Esophagus muscularis mucosa (tissue), 4 donors: ENCODE measurements at regions not wholly inside any gene's neighbourhood (a gene's known extent, or its start where the extent isn't known, plus 50 kb on each side); places are given as distances from the start of the nearest gene placed in this dataset.

Source experiments
- DNase-seq: peaks from one replicate; pipeline ENCODE4 v3.0.0-alpha.2; 2017; ENCODE audit errors: extremely low spot score
- H3K27ac ChIP-seq, 4 donors: fragments of 200-600 bp; sonication (generic); replicated peaks in 1 of 4; 1 replicate in 3 of 4; 2 replicates in 1 of 4; pipeline ENCODE4 v1.5.1; 2016 to 2019; ENCODE audit warnings: mild to moderate bottlenecking in 1 of 4
- H3K27me3 ChIP-seq, 4 donors: fragments of 200-600 bp; sonication (generic); one replicate each; pipeline versions ENCODE4 v1.5.1 to v1.6.0; 2016 to 2019
- H3K36me3 ChIP-seq, 4 donors: fragments of 200-600 bp; sonication (generic); one replicate each; pipeline ENCODE4 v1.5.1; 2016 to 2019
- H3K4me1 ChIP-seq, 4 donors: fragments of 200-600 bp; sonication (generic); one replicate each; pipeline ENCODE4 v1.5.1; 2016 to 2019
- H3K4me3 ChIP-seq, 4 donors: fragments of 200-600 bp; sonication (generic); 1 replicate in 2 of 4; 2 replicates in 2 of 4; pipeline ENCODE4 v1.5.1; 2016 to 2019; ENCODE audit warnings: mild to moderate bottlenecking in 4 of 4, moderate library complexity in 1 of 4
- H3K9me3 ChIP-seq, 4 donors: fragments of 200-600 bp; sonication (generic); 1 replicate in 3 of 4; 2 replicates in 1 of 4; pipeline ENCODE4 v1.5.1; 2016 to 2019
- EP300 ChIP-seq: sonication (generic); formaldehyde crosslinking; IDR thresholded peaks from one replicate; pipeline ENCODE4 v1.6.1; 2017; ENCODE audit warnings: antibody characterized with exemption
- POLR2A ChIP-seq: fragments of 450-650 bp; IDR thresholded peaks from one replicate; pipeline ENCODE4 v1.6.1; 2017; ENCODE audit warnings: antibody characterized with exemption, moderate library complexity, mild to moderate bottlenecking, low read depth
- POLR2AphosphoS5 ChIP-seq, 2 donors: sonication (generic); formaldehyde crosslinking; IDR thresholded peaks; one replicate each; pipeline ENCODE4 v1.6.1; 2017; ENCODE audit warnings: antibody characterized with exemption in 2 of 2
- WGBS: methylation state at CpG from one replicate; pipeline ENCODE4 v1.1.5; 2018; 5-methylcytosine and 5-hydroxymethylcytosine counted together
- intact Hi-C: fragments of 100-400 bp; cut with DNase I; formaldehyde crosslinking; loops from one replicate; pipeline ENCODE4 v1.15.1; 2023
- TF ChIP-seq, protein P1 (sequence below), 3 experiments: fragments of 200-600 bp in 2 of 3; fragments of 450-650 bp in 1 of 3; sonication (generic) in 2 of 3; IDR thresholded peaks; one replicate each; pipeline ENCODE4 v1.5.1; 2017 to 2019; ENCODE audit warnings: antibody characterized with exemption in 3 of 3, mild to moderate bottlenecking in 2 of 3, moderate library complexity in 1 of 3

DNA sequence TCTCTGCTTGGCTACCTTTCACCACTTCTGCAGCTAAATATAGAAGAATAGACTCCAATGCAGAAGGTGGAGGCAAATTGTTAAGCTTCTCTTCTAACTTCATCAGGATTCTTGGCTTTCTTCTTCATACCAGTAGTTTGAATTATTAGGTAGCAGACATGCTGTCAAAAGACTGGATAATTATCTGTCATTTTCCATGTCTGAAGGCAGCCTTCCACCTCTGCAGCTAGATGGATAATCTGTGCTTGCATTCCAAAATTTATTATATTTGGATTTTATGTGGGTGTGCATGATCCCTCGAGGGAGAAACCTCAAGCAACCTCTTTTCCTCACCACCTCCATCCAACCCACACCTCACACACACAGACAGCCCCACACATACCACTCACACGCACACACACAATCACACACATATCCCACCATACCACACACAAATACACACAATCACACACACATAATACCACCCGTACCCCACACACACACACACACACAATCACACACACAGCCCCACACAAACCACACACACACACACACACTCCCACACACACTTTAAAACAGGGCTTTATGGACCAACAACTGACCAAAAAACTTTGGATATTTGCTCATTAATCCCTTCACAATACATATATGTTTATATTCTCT, 145.0 kb downstream of the C7orf25 start:
- Histone ChIP-seq H3K27ac (no peak overlapping the region), H3K4me3 (no peak overlapping the region), H3K4me1 (peaks cover 0 to 13% (median 9%) of the 10 kb centered on the region in 4 donors), H3K27me3 (no peaks in the 10 kb centered on the region), H3K9me3 (no peaks in the 10 kb centered on the region), H3K36me3 (no peaks in the 10 kb centered on the region)
- 52% methylated on average over 3 of the region's 3 CpGs for WGBS
- no peak for DNase-seq
- TF ChIP-seq, protein P1, sequence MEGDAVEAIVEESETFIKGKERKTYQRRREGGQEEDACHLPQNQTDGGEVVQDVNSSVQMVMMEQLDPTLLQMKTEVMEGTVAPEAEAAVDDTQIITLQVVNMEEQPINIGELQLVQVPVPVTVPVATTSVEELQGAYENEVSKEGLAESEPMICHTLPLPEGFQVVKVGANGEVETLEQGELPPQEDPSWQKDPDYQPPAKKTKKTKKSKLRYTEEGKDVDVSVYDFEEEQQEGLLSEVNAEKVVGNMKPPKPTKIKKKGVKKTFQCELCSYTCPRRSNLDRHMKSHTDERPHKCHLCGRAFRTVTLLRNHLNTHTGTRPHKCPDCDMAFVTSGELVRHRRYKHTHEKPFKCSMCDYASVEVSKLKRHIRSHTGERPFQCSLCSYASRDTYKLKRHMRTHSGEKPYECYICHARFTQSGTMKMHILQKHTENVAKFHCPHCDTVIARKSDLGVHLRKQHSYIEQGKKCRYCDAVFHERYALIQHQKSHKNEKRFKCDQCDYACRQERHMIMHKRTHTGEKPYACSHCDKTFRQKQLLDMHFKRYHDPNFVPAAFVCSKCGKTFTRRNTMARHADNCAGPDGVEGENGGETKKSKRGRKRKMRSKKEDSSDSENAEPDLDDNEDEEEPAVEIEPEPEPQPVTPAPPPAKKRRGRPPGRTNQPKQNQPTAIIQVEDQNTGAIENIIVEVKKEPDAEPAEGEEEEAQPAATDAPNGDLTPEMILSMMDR (IDR thresholded peaks at IDR 0.05) = no peak
- TF ChIP-seq POLR2AphosphoS5 (IDR thresholded peaks at IDR 0.05) = no peak
- no peak for TF ChIP-seq EP300
- no peak for TF ChIP-seq POLR2A
- intact Hi-C loops = no loop called here

DNA sequence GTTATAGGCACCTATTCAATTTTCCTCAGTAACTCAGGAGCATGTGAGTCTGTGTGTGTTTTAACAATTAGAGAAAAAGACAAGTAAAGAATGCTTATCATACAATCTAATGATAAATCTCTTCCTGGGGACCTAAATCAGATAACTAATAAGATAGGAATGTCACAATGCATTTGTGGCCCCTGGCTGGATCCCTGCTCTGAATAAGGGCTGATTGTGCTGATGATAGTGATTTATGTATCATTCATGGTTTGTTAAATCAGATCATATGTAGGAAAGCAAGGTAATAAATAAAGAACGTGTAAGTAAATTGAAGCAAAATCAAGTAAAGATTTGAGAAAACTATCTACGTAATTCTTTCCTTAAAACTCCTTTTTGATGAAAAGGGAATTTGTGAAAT, 145.9 kb downstream of the C7orf25 start:
- Histone ChIP-seq H3K4me1 (peaks cover 0 to 13% (median 9%) of the 10 kb centered on the region in 4 donors), H3K27me3 (no peaks in the 10 kb centered on the region), H3K27ac (no peak overlapping the region), H3K4me3 (no peak overlapping the region), H3K9me3 (no peaks in the 10 kb centered on the region), H3K36me3 (no peaks in the 10 kb centered on the region)
- WGBS = 84% methylated on average over 2 of the region's 2 CpGs
- intact Hi-C loops = no loop called here
- DNase-seq = no peak
- no peak for TF ChIP-seq POLR2AphosphoS5 (IDR thresholded peaks at IDR 0.05)
- TF ChIP-seq EP300 = no peak
- TF ChIP-seq, protein P1 (IDR thresholded peaks at IDR 0.05) = no peak

DNA sequence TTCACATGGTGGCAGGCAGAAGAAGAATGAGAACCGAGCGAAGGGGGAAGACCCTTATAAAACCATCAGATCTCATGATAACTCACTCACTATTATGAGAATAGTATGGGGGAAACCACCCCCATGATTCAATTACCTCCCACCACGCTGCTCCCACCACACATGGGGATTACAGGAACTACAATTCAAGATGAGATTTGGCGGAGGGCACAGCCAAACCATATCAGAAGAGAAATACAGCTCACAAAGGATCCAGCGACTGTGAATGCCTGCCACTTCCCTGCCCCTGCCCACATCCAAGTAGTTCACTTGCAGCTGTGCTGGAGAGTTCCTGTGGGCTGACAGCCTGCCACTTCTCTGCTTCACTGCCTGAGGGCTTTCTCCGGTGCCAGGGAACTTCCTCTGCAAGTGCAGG, 148.7 kb downstream of the C7orf25 start:
- intact Hi-C loops = no loop called here
- 68% methylated on average over 6 of the region's 6 CpGs for WGBS

DNA sequence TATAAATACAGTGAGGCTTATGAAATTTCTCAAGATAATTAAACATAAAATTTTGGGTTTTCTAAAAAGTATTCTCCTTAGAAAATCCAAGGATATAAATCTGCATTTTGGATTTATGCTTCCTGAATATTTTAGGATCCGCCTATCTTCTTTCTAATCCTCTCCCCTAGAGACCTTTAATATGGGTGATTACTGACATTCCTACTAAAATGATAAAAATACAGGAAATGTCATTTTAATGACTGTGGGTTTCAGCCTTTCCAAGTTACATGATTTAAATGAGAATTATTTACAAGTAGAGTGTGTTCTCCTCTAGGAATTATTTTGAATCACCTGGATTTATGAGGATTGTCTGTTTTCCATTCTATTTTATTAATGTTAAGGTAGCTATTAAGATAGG, 150.4 kb downstream of the C7orf25 start:
- TF ChIP-seq POLR2AphosphoS5 (IDR thresholded peaks at IDR 0.05) = no peak
- no peak for TF ChIP-seq EP300
- TF ChIP-seq, protein P1 (IDR thresholded peaks at IDR 0.05) = no peak
- TF ChIP-seq POLR2A = no peak
- 68% methylated on average over 1 of the region's 1 CpG for WGBS
- Histone ChIP-seq H3K4me3 (no peak overlapping the region), H3K27me3 (no peaks in the 10 kb centered on the region), H3K36me3 (no peaks in the 10 kb centered on the region), H3K4me1 (peaks cover 0 to 7% (median 4%) of the 10 kb centered on the region in 4 donors), H3K9me3 (no peaks in the 10 kb centered on the region), H3K27ac (no peak overlapping the region)
- DNase-seq = no peak
- intact Hi-C loops = no loop called here

More for the DNA sequence above, 148.7 kb downstream of the C7orf25 start:
- Histone ChIP-seq H3K27me3 (no peaks in the 10 kb centered on the region), H3K27ac (no peak overlapping the region), H3K36me3 (no peaks in the 10 kb centered on the region), H3K9me3 (no peaks in the 10 kb centered on the region), H3K4me1 (peaks cover 0 to 13% (median 9%) of the 10 kb centered on the region in 4 donors), H3K4me3 (no peak overlapping the region)
- no peak for DNase-seq
- TF ChIP-seq EP300 (no peak), POLR2A (no peak), POLR2AphosphoS5 (IDR thresholded peaks at IDR 0.05) (no peak)
- TF ChIP-seq, protein P1 (IDR thresholded peaks at IDR 0.05) = no peak

DNA sequence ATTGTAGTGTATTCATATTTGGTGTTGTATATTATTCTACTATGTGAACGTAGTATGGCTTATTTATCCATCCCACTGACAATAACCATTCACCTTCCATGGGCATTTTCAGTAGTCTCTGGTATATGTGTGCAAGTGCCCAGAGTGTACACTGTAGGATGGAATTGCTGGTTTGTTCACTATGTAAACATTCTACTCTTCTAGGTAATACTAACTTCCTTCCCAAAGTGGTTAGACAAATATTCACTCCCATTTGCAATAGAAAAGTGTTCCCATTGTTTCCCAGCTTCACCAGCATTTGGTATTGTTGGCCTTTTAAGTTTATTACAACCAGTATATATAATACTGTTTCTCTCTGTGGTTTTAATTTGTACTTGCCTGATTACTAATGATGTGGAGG, 153.7 kb downstream of the C7orf25 start:
- Histone ChIP-seq H3K27ac (no peak overlapping the region), H3K9me3 (no peaks in the 10 kb centered on the region), H3K36me3 (no peaks in the 10 kb centered on the region), H3K27me3 (no peaks in the 10 kb centered on the region), H3K4me1 (peaks cover 0 to 5% (median 0%) of the 10 kb centered on the region in 4 donors), H3K4me3 (no peak overlapping the region)
- no peak for DNase-seq
- TF ChIP-seq POLR2AphosphoS5 (IDR thresholded peaks at IDR 0.05) = no peak
- TF ChIP-seq, protein P1 (IDR thresholded peaks at IDR 0.05) = no peak
- intact Hi-C loops = no loop called here
- WGBS = 76% methylated on average over 1 of the region's 1 CpG
